Mesenteric fat pad (tissue), 1 donor: ENCODE measurements at regions not wholly inside any gene's neighbourhood (a gene's known extent, or its start where the extent isn't known, plus 50 kb on each side); places are given as distances from the start of the nearest gene placed in this dataset.
A peak's percentile ranks its signal among the peaks of the same experiment; 100 is the strongest.
"Not testable (repeated sequence)": the region's sequence is repeated elsewhere in the genome, so short reads cannot be mapped to it uniquely, and the experiment has no call there.

Source experiments
- DNase-seq: peaks from one replicate; pipeline ENCODE4 v3.0.0-alpha.2; 2020; ENCODE audit warnings: low spot score
- donor health status: DM: yes; HTN: yes; CAD: no.

DNA sequence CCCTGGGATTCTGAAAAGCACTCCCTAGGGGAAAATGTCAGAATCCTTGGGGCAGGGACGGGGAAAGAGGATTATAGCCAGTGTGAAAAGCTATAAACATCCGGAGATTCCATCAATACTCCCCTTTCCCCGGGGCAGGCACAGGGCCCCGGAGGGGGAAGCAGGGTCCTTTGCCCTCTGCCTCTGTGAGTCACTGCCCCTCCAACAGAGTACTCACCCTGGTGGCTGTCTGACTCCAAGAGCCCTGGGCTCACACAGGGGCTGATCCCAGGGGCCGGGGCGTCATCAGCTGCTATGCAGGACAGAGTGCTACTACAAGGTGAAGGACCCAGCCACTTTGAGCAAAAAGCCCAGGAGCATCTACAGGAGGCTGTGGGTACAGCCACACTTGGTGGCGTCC is 133.0 kb upstream of the PRR20G start:
- DNase-seq, result peak; percentile 75

GRCh38 chr3:127419641-127420553 is 132.1 kb upstream of the PRR20G start:
- no peak for DNase-seq

DNA sequence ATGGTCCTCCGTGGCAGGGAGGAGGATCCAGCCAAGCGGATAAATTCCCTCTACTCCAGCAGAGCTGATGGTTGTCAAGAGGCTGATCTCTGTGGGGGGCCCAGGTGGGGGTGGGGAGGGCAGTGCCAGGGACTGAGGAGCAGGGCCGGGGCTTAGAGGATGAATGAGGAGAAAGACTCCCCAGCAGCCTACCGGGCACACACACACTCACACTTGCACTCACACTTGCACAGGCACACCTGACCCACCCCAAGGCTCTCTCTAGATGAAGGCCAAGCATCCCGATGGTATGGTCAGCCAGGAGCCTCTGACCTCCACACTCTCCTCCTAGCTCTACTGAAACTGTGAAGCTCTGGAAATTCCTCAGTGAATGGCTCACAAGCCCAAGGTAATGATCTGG is 131.3 kb upstream of the PRR20G start:
- no peak for DNase-seq

DNA sequence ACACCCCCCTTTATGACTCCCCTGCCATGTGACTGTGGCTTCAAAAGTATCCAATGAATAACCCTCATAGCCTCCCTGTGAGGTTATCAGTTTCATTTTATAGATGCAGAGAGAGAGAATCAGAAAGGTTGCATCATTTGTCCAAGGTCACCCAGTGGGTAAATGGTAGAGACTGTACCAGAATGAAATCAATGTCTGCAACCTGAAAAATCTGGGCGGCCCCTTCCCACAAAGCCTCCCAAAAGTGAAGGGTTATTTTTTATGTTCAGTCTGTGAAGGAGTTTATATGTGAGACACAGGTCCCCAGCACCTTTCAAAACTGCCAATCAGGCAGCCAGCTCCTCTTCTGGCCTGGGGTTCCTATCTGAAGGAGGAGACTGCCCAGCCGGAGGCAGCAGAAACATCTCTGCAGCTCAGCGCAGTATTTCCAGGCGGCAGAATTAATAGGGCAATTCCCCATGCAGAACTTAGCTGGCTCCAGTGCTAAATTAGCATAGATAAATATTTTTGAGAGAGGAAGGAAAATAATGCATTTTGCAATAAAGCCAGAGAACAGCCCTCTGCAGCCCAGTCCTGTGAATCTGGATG is 130.8 kb upstream of the PRR20G start:
- no peak for DNase-seq

DNA sequence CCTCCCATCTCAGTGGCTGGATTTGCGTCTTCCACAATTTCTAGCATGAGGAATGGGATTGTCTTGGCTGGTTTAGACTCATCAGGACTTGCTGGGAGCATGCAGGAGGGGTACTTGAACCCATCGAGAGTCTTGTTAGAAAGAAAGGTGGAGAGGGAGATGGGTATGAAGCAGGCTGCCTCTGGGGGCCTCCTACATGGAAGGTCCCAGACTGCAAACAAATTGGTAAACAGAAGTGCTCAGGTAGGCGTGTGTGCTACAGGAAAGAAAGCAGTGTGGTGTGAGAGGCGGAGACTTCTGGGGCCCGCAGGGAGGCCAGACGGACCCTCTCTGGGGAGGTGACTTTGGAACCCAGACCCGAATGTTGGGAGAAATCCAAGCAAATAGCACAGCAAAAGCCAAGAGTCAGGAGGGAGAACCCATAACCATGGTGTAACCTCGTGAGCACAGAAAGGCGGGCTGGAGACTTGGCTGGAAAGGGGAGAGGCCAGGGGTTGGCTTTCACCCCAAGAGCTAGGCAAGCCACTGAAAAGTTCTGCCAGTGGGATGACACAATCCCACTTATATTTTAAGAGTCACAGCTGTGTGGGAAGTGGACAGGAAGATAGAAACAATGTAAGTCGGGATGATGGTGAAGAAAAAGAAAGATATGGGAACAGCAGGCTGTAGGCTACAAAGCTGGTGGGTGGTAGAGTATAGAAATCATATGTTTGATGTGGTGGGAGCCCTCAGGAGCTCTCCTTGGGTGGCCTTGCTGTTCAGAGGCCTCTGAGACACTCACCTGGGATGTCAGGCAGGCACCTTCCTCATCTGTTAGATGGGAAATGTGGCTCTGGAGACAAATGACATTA is 130.1 kb upstream of the PRR20G start:
- DNase-seq, result no peak

GRCh38 chr3:127413871-127414270 is 126.0 kb upstream of the PRR20G start:
- DNase-seq, result no peak

DNA sequence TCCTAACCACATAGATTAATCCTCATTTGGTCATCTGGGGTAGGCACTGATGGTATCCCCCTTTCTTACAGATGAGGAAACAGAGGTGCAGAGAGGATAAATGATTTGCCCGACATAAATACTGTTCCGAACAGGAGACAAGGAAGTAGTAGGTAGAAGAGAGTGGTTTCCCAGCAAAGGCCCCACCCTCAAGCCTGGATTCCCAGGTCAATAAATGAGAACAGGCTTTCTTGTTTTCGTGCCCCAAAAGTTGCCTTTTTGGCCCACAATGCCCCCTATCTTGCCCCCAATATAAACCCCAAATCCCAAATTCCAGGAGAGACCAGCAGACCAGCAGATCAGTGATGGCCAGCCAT is 125.5 kb upstream of the PRR20G start:
- DNase-seq, result no peak

- DNase-seq, result peak; percentile 41
These were observed 124.9 kb upstream of the PRR20G start for GRCh38 chr3:127412578-127413317.

DNA sequence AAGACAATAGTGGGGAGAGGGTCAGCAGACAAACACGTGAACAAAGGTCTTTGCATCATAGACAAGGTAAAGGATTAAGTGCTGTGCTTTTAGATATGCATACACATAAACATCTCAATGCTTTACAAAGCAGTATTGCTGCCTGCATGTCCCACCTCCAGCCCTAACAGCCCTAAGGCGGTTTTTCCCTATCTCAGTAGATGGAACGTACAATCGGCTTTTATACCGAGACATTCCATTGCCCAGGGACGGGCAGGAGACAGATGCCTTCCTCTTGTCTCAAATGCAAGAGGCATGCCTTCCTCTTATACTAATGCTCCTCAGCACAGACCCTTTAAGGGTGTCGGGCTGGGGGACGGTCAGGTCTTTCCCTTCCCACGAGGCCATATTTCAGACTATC is 124.0 kb upstream of the PRR20G start:
- not testable (repeated sequence) for DNase-seq

DNA sequence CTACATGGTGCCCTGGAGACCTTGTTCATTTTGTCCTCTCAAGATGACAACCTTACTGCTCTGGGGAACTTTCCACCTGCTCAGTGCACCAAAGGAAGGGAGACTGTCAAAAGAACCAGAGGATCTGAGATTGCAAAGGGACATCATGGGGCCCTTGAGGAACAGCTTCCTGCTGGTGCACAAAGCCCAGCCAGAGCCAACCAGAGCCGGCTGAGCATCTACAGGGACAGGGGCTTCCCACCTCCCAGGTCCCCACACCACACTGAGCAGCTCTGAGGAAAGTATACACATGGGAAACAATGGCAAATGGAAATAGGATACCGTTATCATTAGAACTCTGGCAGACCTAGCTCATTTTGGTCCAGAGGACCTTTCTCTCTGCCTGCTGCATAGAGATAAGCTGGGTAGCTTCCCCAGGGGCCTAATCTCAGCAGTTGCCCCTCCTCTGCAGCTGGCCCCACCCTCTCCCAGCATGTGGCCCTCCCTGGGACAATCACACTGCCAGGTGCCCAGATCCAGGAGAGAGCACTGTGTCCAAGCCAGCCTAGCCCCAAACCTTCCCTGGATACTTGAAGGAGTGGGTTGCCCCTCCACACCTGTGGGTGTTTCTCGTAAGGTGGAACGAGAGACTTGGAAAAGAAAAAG is 123.4 kb upstream of the PRR20G start:
- DNase-seq, result no peak

- no peak for DNase-seq
These were observed 122.8 kb upstream of the PRR20G start for GRCh38 chr3:127410678-127411077.

DNA sequence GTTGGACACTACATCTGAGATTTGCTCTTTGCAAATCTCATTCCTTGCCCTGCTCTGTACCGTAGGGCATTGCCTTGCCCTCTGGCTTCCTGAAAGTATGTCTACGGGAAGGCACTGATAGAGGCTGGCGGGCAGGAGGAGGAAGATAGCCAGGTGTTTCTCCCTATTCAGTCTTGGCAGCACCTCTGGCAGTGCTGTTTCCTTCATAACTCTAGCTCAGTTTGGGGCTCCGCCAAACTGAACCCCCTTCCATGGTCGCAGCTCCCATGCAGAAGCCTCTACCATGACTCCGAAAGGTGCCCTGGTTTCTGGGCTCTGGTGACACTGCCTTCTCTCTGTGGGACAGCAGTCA is 122.3 kb upstream of the PRR20G start:
- no peak for DNase-seq

DNA sequence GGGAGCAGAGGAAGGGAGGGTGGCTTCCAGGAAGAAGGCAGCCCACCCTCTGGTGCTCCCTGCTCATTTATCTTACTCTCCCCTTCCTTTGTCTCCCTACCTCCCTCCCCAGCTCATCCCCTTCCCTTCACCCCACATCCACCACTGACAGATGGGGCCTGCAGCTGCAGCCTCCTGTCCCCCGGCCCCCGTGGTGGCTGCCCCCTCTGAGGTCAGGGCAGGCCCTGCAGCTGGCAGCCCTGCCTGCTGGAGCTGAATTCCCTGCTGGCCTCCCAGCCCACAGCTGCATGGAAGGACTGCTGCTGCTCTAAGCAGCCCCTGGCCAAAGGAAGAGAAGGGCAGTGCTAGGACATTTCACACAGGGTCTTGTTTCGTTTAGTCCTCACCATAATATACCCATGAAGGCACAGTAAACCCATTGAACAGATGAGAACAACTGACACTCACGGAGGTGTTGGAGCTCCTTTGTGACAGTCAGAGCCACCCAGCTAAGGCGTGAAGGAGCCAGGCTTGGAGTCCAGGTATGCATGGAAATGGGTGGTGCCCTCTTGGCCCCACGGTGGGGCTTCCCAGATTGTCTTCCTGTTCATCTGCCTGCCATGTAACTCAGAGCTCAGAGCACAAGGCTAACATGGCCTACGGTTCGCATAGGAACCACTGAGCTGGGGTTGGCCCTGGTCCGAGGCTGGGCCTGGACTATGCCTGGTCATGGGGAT is 121.7 kb upstream of the PRR20G start:
- peak; percentile 71 for DNase-seq

- DNase-seq, result peak; percentile 76
These were observed 121.0 kb upstream of the PRR20G start for GRCh38 chr3:127408684-127409420.

DNA sequence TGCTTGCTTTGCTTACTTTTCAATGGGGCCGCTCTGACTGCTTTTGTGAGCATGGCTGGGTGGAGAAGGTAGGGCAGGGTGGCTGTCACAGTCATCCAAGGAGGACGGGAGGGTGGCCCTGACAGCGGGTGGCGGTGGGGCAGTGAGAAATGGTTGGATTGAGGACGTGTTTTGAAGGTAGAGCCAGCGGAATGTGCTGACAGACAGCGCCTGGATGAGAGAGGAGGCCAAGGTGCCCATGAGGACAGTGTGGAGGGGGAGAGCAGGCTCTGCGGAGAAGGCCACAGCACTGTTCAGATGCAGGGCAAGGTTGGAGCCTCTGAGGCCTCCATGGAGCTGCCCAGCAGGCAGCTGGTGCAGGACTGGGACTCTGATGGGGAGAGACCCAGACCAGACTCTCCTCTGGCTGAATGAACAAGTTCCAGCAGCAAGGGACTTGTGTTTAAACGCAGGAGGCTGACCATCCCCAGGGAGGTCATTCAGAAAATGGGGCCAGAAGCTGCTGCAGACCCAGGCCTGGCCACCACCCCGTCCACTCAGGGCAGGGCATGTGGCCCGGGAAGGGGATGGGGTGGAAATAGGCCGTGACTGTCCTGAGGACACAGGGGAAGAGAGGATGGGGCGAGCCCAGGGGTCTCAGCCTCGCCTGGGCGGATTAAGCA is 120.3 kb upstream of the PRR20G start:
- peak; percentile 73 for DNase-seq

DNA sequence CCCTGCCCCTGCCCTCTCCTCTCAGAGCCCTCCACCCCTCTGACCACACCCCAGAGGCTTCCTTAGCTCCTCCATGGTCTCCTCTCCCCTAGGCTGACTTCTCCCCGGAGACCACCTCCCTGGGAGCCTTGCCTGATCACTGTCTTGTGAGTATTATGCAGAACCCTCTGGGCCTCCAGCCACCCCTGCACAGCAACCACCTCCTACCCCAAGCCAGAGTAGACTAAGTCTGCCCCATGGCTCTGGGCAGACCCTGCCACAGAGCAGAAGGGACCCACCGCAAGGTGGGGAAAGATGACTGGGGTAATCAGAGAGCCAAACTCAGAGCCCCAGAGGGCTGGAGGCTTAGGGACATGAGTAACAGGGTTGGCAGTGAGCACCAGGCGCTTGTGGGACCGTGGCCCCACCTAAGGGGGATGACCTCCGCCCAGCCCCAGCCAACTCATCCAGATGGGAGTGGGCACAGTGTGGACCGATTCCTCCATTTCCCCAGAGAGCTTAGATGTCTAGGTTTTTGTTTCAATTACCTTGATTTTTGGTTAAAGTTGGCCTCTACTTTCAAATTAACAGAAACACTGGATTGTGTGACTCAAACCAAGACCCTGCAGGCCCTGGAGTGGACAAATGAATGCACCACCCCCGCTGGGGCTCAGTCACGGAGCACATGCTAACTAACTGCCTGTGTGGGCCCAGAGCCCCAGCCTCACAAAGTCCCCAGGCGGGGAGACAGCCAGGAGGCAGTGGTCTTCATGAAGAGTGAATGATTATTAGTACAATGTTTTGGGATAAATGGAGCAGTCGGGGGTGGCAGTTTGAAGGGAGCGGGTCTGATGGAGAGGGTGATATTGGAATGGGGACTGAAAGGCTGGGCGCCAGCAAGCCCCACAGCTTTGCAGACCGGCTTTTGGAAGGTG is 119.4 kb upstream of the PRR20G start:
- peak; percentile 78 for DNase-seq

- DNase-seq, result peak; percentile 88
These were observed 118.6 kb upstream of the PRR20G start for GRCh38 chr3:127406309-127407025.
